ENCODE measurements at regions not wholly inside any gene's neighbourhood (a gene's known extent, or its start where the extent isn't known, plus 50 kb on each side); places are given as distances from the start of the nearest gene placed in this dataset.

DNA sequence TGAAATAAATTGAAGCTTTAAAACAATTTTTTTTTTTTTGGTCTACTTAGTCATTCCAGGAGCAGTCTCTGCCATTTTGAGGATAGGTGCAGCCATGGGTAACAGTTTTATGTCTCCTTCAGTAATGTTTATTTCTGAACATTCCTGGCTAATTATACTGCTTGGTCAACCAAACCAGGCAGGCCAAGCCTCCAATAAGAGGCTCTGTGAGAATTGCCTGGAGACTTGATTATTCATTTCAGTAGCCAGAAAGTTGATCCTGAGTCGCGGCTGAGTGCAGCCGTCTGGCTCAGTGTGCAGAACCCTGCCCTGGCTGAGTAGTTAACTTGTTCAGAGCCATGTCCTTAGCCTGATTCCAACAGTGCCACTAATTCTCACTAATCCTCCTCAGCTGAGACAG, 364.0 kb upstream of the FAT3 start:
- H3K4me3 ChIP-seq (ENCODE audit: low read depth, low read length): no peak overlapping the region
- no peak overlapping the region for H3K27ac ChIP-seq
- no peaks in the 10 kb centered on the region for H3K36me3 ChIP-seq
- H3K9me3 ChIP-seq (ENCODE audit: severe bottlenecking): no peaks in the 10 kb centered on the region
- TF ChIP-seq, protein P1, sequence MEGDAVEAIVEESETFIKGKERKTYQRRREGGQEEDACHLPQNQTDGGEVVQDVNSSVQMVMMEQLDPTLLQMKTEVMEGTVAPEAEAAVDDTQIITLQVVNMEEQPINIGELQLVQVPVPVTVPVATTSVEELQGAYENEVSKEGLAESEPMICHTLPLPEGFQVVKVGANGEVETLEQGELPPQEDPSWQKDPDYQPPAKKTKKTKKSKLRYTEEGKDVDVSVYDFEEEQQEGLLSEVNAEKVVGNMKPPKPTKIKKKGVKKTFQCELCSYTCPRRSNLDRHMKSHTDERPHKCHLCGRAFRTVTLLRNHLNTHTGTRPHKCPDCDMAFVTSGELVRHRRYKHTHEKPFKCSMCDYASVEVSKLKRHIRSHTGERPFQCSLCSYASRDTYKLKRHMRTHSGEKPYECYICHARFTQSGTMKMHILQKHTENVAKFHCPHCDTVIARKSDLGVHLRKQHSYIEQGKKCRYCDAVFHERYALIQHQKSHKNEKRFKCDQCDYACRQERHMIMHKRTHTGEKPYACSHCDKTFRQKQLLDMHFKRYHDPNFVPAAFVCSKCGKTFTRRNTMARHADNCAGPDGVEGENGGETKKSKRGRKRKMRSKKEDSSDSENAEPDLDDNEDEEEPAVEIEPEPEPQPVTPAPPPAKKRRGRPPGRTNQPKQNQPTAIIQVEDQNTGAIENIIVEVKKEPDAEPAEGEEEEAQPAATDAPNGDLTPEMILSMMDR (IDR thresholded peaks at IDR 0.05; ENCODE audit: low read depth, low read length): no peak
- H3K27me3 ChIP-seq (ENCODE audit: insufficient read depth, low read depth, severe bottlenecking): no peaks in the 10 kb centered on the region
- no peak for DNase-seq

DNA sequence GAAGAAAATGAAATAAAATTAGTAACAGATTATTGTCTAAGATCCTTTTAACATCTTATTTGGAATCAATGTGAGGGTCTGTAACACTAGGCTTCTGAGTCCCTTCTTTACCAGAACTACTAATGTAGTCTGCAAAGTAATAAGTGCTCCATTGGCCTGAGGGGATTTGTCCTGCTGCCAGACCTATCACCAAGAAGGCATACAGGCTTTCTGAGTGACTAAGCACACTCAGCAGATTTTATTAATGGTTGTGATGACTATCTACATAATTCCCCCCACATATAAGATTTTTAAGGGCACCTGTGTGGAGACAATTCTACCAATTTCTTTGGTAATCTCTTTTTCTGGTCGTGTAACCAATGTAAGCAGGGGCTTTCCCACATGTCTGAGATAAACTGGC, 365.0 kb upstream of the FAT3 start:
- Histone ChIP-seq H3K27ac (no peak overlapping the region), H3K36me3 (no peaks in the 10 kb centered on the region), H3K4me3 (ENCODE audit: low read depth, low read length) (no peak overlapping the region), H3K9me3 (ENCODE audit: severe bottlenecking) (no peaks in the 10 kb centered on the region), H3K27me3 (ENCODE audit: insufficient read depth, low read depth, severe bottlenecking) (no peaks in the 10 kb centered on the region)
- DNase-seq: no peak
- TF ChIP-seq, protein P1 (IDR thresholded peaks at IDR 0.05; ENCODE audit: low read depth, low read length): no peak

DNA sequence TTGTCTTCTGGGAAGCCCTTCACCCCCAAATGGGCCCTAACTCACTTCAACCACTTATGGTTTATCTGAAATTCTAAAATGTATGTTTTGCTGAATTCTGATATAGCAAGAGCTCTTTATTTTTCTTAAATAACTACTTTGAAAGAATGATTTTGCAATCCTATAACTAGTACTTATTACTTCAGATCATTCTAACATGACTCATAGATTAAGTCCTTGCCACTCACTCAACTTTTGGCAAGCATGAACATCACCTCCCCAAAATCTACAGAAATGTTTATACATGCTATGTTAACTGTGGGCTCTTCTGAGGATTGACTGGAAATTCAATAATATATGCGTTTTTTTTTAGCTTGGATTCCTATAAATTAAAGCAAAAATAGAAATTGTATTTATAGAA, 367.4 kb upstream of the FAT3 start:
- no peak for DNase-seq
- H3K27me3 ChIP-seq (ENCODE audit: insufficient read depth, low read depth, severe bottlenecking): no peaks in the 10 kb centered on the region
- no peaks in the 10 kb centered on the region for H3K36me3 ChIP-seq
- H3K4me3 ChIP-seq (ENCODE audit: low read depth, low read length): no peak overlapping the region
- TF ChIP-seq, protein P1 (IDR thresholded peaks at IDR 0.05; ENCODE audit: low read depth, low read length): no peak
- no peak overlapping the region for H3K27ac ChIP-seq
- H3K9me3 ChIP-seq (ENCODE audit: severe bottlenecking): no peaks in the 10 kb centered on the region

DNA sequence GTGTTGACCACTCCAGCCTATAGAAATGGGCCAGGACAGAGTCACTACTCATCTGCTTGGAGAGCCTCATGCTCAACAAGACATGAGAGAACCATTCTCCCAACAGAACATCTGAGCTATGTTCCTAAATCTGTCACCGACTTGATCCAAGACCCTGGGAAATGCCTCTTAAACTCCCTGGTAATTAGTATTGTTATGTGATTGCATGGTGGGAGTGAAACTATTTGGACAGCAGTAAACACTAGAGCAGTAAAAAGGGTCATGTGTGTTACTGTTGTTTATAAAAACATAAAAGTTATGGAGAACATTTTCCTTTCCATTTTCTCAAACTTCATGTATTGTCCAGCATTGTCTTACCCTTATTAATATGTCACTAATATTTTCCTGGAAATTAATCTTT, 369.8 kb upstream of the FAT3 start:
- Histone ChIP-seq H3K9me3 (ENCODE audit: severe bottlenecking) (no peaks in the 10 kb centered on the region), H3K4me3 (ENCODE audit: low read depth, low read length) (no peak overlapping the region), H3K36me3 (no peaks in the 10 kb centered on the region), H3K27me3 (ENCODE audit: insufficient read depth, low read depth, severe bottlenecking) (no peaks in the 10 kb centered on the region), H3K27ac (no peak overlapping the region)
- DNase-seq: no peak
- TF ChIP-seq, protein P1 (IDR thresholded peaks at IDR 0.05; ENCODE audit: low read depth, low read length): no peak

DNA sequence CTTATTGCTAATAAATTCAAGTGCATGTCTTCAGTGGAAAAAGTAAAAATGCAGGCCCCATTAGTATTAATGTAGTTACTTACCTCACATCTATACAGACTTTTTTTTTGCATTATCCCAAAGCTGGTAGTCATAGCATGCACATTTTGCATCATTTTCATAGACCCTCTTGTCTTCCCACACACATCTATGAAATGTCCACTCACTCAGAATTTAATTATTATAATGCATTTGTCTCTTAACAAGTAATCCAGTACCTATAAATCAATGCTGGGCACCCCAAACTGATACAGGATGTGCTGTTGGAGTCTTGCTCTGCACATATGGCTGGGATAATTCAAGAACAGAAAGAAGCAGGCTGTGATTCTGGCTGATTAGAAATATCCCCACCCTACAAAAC, 370.4 kb upstream of the FAT3 start:
- no peaks in the 10 kb centered on the region for H3K9me3 ChIP-seq (ENCODE audit: severe bottlenecking)
- H3K27me3 ChIP-seq (ENCODE audit: insufficient read depth, low read depth, severe bottlenecking): no peaks in the 10 kb centered on the region
- TF ChIP-seq, protein P1 (IDR thresholded peaks at IDR 0.05; ENCODE audit: low read depth, low read length): no peak
- no peaks in the 10 kb centered on the region for H3K36me3 ChIP-seq
- no peak overlapping the region for H3K27ac ChIP-seq
- H3K4me3 ChIP-seq (ENCODE audit: low read depth, low read length): no peak overlapping the region
- no peak for DNase-seq

DNA sequence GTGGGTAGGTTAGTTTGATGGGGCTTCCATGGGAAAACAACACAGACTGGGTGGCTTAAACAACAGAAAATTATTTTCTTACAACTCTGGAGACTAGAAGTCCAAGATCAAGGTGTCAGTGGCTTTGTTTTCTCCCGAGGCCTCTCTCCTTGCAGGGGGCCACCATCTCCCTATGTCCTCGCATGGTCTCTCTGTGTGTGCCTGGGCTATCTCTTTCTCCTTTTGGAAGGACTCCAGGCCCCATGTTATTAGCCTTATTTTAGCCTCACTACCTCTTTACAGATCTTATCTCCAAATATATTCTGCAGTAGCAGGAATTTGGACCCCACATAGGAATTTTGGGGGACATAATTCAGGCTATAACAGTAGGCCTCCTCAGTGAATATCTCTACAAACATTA, 372.7 kb upstream of the FAT3 start:
- DNase-seq: no peak
- Histone ChIP-seq H3K27me3 (ENCODE audit: insufficient read depth, low read depth, severe bottlenecking) (no peaks in the 10 kb centered on the region), H3K27ac (no peak overlapping the region), H3K36me3 (no peaks in the 10 kb centered on the region), H3K4me3 (ENCODE audit: low read depth, low read length) (no peak overlapping the region), H3K9me3 (ENCODE audit: severe bottlenecking) (no peaks in the 10 kb centered on the region)
- TF ChIP-seq, protein P1 (IDR thresholded peaks at IDR 0.05; ENCODE audit: low read depth, low read length): no peak

Measured in WERI-Rb-1 (cell line).